Limb (tissue), 2 donors: ENCODE measurements at regions not wholly inside any gene's neighbourhood (a gene's known extent, or its start where the extent isn't known, plus 50 kb on each side); places are given as distances from the start of the nearest gene placed in this dataset.

Experiments used
- DNase-seq, 2 donors: peaks; one replicate each; pipeline ENCODE4 v3.0.0-alpha.2; 2016; ENCODE audit errors: extremely low spot score in 2 of 2

- no peak for DNase-seq
Measured at GRCh38 chrX:20383477-20383876, 116.8 kb upstream of the RPS6KA3 start.

- DNase-seq: no peak
Measured at GRCh38 chrX:20382518-20383297, 116.0 kb upstream of the RPS6KA3 start.

- no peak for DNase-seq
Measured at GRCh38 chrX:20382082-20382481, 115.4 kb upstream of the RPS6KA3 start.

- no peak for DNase-seq
Measured at GRCh38 chrX:20378233-20378920, 111.7 kb upstream of the RPS6KA3 start.

GRCh38 chrX:20374900-20375438, 108.3 kb upstream of the RPS6KA3 start:
- DNase-seq: no peak

GRCh38 chrX:20374450-20374849, 107.7 kb upstream of the RPS6KA3 start:
- DNase-seq: no peak

GRCh38 chrX:20373063-20373462, 106.4 kb upstream of the RPS6KA3 start:
- DNase-seq: no peak

- DNase-seq: no peak
Measured at GRCh38 chrX:20372533-20372932, 105.8 kb upstream of the RPS6KA3 start.

GRCh38 chrX:20369468-20369867, 102.8 kb upstream of the RPS6KA3 start:
- no peak for DNase-seq

GRCh38 chrX:20364238-20364637, 97.5 kb upstream of the RPS6KA3 start:
- DNase-seq: no peak

- DNase-seq: no peak
Measured at GRCh38 chrX:20363275-20363674, 96.6 kb upstream of the RPS6KA3 start.

GRCh38 chrX:20362268-20363267, 95.9 kb upstream of the RPS6KA3 start:
- peak; percentile 27 to 34 for DNase-seq

GRCh38 chrX:20361890-20362262, 95.2 kb upstream of the RPS6KA3 start:
- DNase-seq: no peak

GRCh38 chrX:20361081-20361889, 94.6 kb upstream of the RPS6KA3 start:
- no peak for DNase-seq

GRCh38 chrX:20355187-20355586, 88.5 kb upstream of the RPS6KA3 start:
- DNase-seq: no peak

- no peak for DNase-seq
Measured at GRCh38 chrX:20354505-20354904, 87.8 kb upstream of the RPS6KA3 start.

- no peak for DNase-seq
Measured at GRCh38 chrX:20352935-20353336, 86.2 kb upstream of the RPS6KA3 start.

GRCh38 chrX:20352504-20352903, 85.8 kb upstream of the RPS6KA3 start:
- no peak for DNase-seq

- DNase-seq: no peak
Measured at GRCh38 chrX:20350596-20350995, 83.9 kb upstream of the RPS6KA3 start.

GRCh38 chrX:20348139-20348538, 81.4 kb upstream of the RPS6KA3 start:
- no peak for DNase-seq

GRCh38 chrX:20347481-20347880, 80.8 kb upstream of the RPS6KA3 start:
- no peak for DNase-seq
